Neuronal stem cell (in vitro differentiated cells): ENCODE measurements at regions not wholly inside any gene's neighbourhood (a gene's known extent, or its start where the extent isn't known, plus 50 kb on each side); places are given as distances from the start of the nearest gene placed in this dataset.

Experiments used
- DNase-seq: peaks from one replicate; pipeline ENCODE4 v3.0.0-alpha.2; 2013; ENCODE audit warnings: low spot score
- H2AFZ ChIP-seq: one replicate; pipeline ENCODE4 v1.6.1; 2013; ENCODE audit warnings: mild to moderate bottlenecking, low read length, inconsistent platforms
- H2AK5ac ChIP-seq: 2 replicates; pipeline ENCODE4 v1.6.1; 2013; ENCODE audit warnings: low read depth, mild to moderate bottlenecking, inconsistent platforms, low read length, moderate library complexity, mixed read lengths
- H2BK120ac ChIP-seq: 2 replicates; pipeline ENCODE4 v1.6.1; 2013; ENCODE audit warnings: low read depth, mild to moderate bottlenecking, inconsistent platforms, low read length, moderate library complexity, mixed read lengths
- H2BK12ac ChIP-seq: one replicate; pipeline ENCODE4 v1.6.1; 2013; ENCODE audit warnings: low read length, inconsistent platforms
- H2BK15ac ChIP-seq: 2 replicates; pipeline ENCODE4 v1.6.1; 2013; ENCODE audit warnings: mild to moderate bottlenecking, low read length, inconsistent platforms, mixed read lengths
- H2BK5ac ChIP-seq: one replicate; pipeline ENCODE4 v1.6.1; 2013; ENCODE audit warnings: inconsistent platforms, mild to moderate bottlenecking, low read length, moderate library complexity
- H3K14ac ChIP-seq: one replicate; pipeline ENCODE4 v1.6.1; 2013; ENCODE audit warnings: low read length, inconsistent platforms
- H3K18ac ChIP-seq: 2 replicates; pipeline ENCODE4 v1.6.1; 2013; ENCODE audit warnings: low read length, inconsistent platforms
- H3K23ac ChIP-seq: 2 replicates; pipeline ENCODE4 v1.6.1; 2013; ENCODE audit warnings: low read depth, mild to moderate bottlenecking, mixed read lengths, low read length, inconsistent platforms; ENCODE audit not compliant: poor library complexity
- H3K27ac ChIP-seq: replicated peaks from 3 replicates; pipeline ENCODE4 v1.5.1; 2013; ENCODE audit warnings: low read length, inconsistent platforms
- H3K27me3 ChIP-seq, 3 experiments: 2 replicates each; pipeline ENCODE4 v1.6.1; 2013; ENCODE audit warnings: low read length in 3 of 3, mild to moderate bottlenecking in 2 of 3, inconsistent platforms in 1 of 3, low read depth in 1 of 3, mixed read lengths in 1 of 3, moderate library complexity in 1 of 3; ENCODE audit not compliant: control insufficient read depth in 3 of 3, insufficient read depth in 3 of 3
- H3K36me3 ChIP-seq, 2 donors: replicated peaks in 1 of 2; 2 replicates each; pipeline ENCODE4 v1.6.1; 2013; ENCODE audit warnings: low read length in 2 of 2; ENCODE audit not compliant: control insufficient read depth in 2 of 2, insufficient read depth in 2 of 2
- H3K4ac ChIP-seq: 2 replicates; pipeline ENCODE4 v1.6.1; 2013; ENCODE audit warnings: inconsistent platforms, mild to moderate bottlenecking, low read length, moderate library complexity
- H3K4me1 ChIP-seq, 2 donors: 1 replicate in 1 of 2; 2 replicates in 1 of 2; pipeline ENCODE4 v1.6.1; 2013; ENCODE audit warnings: low read length in 2 of 2, low read depth in 1 of 2; ENCODE audit not compliant: control insufficient read depth in 2 of 2, insufficient read depth in 1 of 2
- H3K4me2 ChIP-seq: one replicate; pipeline ENCODE4 v1.6.1; 2013; ENCODE audit warnings: mild to moderate bottlenecking, low read length, inconsistent platforms; ENCODE audit not compliant: insufficient read depth, poor library complexity, severe bottlenecking
- H3K4me3 ChIP-seq, 2 donors: 2 replicates each; pipeline ENCODE4 v1.5.1; 2013; ENCODE audit warnings: low read length in 2 of 2, mild to moderate bottlenecking in 2 of 2, inconsistent platforms in 1 of 2, moderate library complexity in 1 of 2
- H3K79me1 ChIP-seq: one replicate; pipeline ENCODE4 v1.6.1; 2013; ENCODE audit warnings: low read depth, mild to moderate bottlenecking, inconsistent platforms, low read length, moderate library complexity
- H3K9ac ChIP-seq: one replicate; pipeline ENCODE4 v1.6.1; 2013; ENCODE audit warnings: mild to moderate bottlenecking, low read depth, low read length, inconsistent platforms; ENCODE audit not compliant: poor library complexity
- H3K9me3 ChIP-seq, 2 donors: replicated peaks in 1 of 2; 2 replicates each; pipeline versions ENCODE3 to v1.6.1; 2013; ENCODE audit warnings: low read length in 2 of 2, mild to moderate bottlenecking in 2 of 2, inconsistent platforms in 1 of 2, low read depth in 1 of 2, mixed read lengths in 1 of 2, moderate library complexity in 1 of 2; ENCODE audit not compliant: control insufficient read depth in 2 of 2, insufficient read depth in 1 of 2
- H4K8ac ChIP-seq: one replicate; pipeline ENCODE4 v1.6.1; 2013; ENCODE audit warnings: low read depth, mild to moderate bottlenecking, inconsistent platforms, low read length, moderate library complexity
- H4K91ac ChIP-seq: one replicate; pipeline ENCODE4 v1.6.1; 2013; ENCODE audit warnings: low read length, low read depth, mild to moderate bottlenecking, inconsistent platforms; ENCODE audit not compliant: poor library complexity
- WGBS, 2 donors: extraction: QIAGEN DNeasy Blood & Tissue Kit; methylation state at CpG; one replicate each; pipeline ENCODE4 v1.1.7; 2013; ENCODE audit warnings: missing lambda C conversion rate in 2 of 2, mixed read lengths in 1 of 2; ENCODE audit not compliant: insufficient read length in 2 of 2, insufficient replicate concordance in 1 of 2; ENCODE audit errors: extremely low coverage in 2 of 2; 5-methylcytosine and 5-hydroxymethylcytosine counted together

- no CpG with 5 or more reads among the region's 7 CpGs for whole genome bisulfite sequencing, 2 donors
- H2BK15ac ChIP-seq, result no peak overlapping the region
- H2AFZ ChIP-seq, result no peak overlapping the region
- H2BK120ac ChIP-seq, result no peak overlapping the region
- no peaks in the 10 kb centered on the region for H3K79me1 ChIP-seq
- H3K36me3 ChIP-seq, result no peaks in the 10 kb centered on the region
- no peak overlapping the region for H2AK5ac ChIP-seq
- no peak overlapping the region for H3K27ac ChIP-seq
- H3K4me2 ChIP-seq, result no peak overlapping the region
- H3K14ac ChIP-seq, result no peak overlapping the region
- H3K4ac ChIP-seq, result no peak overlapping the region
- H3K18ac ChIP-seq, result no peak overlapping the region
- no peak overlapping the region for H3K23ac ChIP-seq
- H4K91ac ChIP-seq, result no peak overlapping the region
- no peak for DNase-seq
- no peak overlapping the region for H3K9ac ChIP-seq
- H4K8ac ChIP-seq, result no peak overlapping the region
- peaks cover 0 to 2% of the 10 kb centered on the region in 2 donors for H3K4me1 ChIP-seq
- H3K9me3 ChIP-seq, result peaks cover 0 to 2% of the 10 kb centered on the region in 2 donors
- H2BK12ac ChIP-seq, result no peak overlapping the region
- H3K27me3 ChIP-seq, result peaks cover 0 to 28% (median 3%) of the 10 kb centered on the region in 3 experiments
- H2BK5ac ChIP-seq, result no peak overlapping the region
- H3K4me3 ChIP-seq, result no peak overlapping the region
Observed at GRCh38 chr21:33136847-33137502, 67.0 kb downstream of the OLIG1 start.

GRCh38 chr21:33139084-33139483 is 69.1 kb downstream of the OLIG1 start:
- Histone ChIP-seq H3K4me2 (no peak overlapping the region), H3K18ac (peak overlapping the region; percentile 72), H2BK15ac (no peak overlapping the region), H3K27me3 (peaks cover 0 to 30% (median under 1%) of the 10 kb centered on the region in 3 experiments), H3K14ac (no peak overlapping the region), H2AK5ac (no peak overlapping the region), H2BK5ac (no peak overlapping the region), H2BK120ac (no peak overlapping the region), H4K91ac (no peak overlapping the region), H3K27ac (no peak overlapping the region), H4K8ac (no peak overlapping the region), H3K23ac (no peak overlapping the region), H3K4ac (no peak overlapping the region), H3K4me1 (peaks cover 0 to 2% of the 10 kb centered on the region in 2 donors), H2AFZ (no peak overlapping the region), H3K79me1 (no peaks in the 10 kb centered on the region), H3K36me3 (no peaks in the 10 kb centered on the region), H3K4me3 (no peak overlapping the region), H3K9me3 (no peaks in the 10 kb centered on the region), H3K9ac (no peak overlapping the region), H2BK12ac (no peak overlapping the region)
- DNase-seq, result no peak
- WGBS, 2 donors, result no CpG with 5 or more reads among the region's 18 CpGs

- Histone ChIP-seq H3K14ac (no peak overlapping the region), H3K4ac (no peak overlapping the region), H2BK12ac (no peak overlapping the region), H2BK120ac (no peak overlapping the region), H3K18ac (no peak overlapping the region), H4K8ac (no peak overlapping the region), H3K27ac (no peak overlapping the region), H3K4me3 (no peak overlapping the region), H2BK5ac (no peak overlapping the region), H2BK15ac (no peak overlapping the region), H3K4me2 (no peak overlapping the region), H2AK5ac (no peak overlapping the region), H3K36me3 (no peaks in the 10 kb centered on the region), H3K9ac (no peak overlapping the region), H3K27me3 (peaks cover 0 to 30% (median 0%) of the 10 kb centered on the region in 3 experiments), H2AFZ (no peak overlapping the region), H3K79me1 (no peaks in the 10 kb centered on the region), H3K23ac (no peak overlapping the region), H4K91ac (no peak overlapping the region), H3K9me3 (no peaks in the 10 kb centered on the region), H3K4me1 (peaks cover 0 to 2% of the 10 kb centered on the region in 2 donors)
- no peak for DNase-seq
- no CpG with 5 or more reads among the region's 2 CpGs for WGBS, 2 donors
Observed at GRCh38 chr21:33140288-33140687, 70.3 kb downstream of the OLIG1 start.

GRCh38 chr21:33146467-33146866 is 76.5 kb downstream of the OLIG1 start:
- Histone ChIP-seq H3K14ac (no peak overlapping the region), H2BK12ac (no peak overlapping the region), H2BK15ac (no peak overlapping the region), H3K4me1 (peaks cover 0 to 2% of the 10 kb centered on the region in 2 donors), H2BK5ac (no peak overlapping the region), H3K27me3 (peaks cover 0 to 49% (median 3%) of the 10 kb centered on the region in 3 experiments), H3K79me1 (no peaks in the 10 kb centered on the region), H3K4ac (no peak overlapping the region), H3K36me3 (no peaks in the 10 kb centered on the region), H3K4me2 (no peak overlapping the region), H2AK5ac (no peak overlapping the region), H3K9ac (no peak overlapping the region), H3K9me3 (peaks cover 0 to 2% of the 10 kb centered on the region in 2 donors), H3K18ac (no peak overlapping the region), H3K27ac (no peak overlapping the region), H4K91ac (no peak overlapping the region), H3K4me3 (no peak overlapping the region), H2AFZ (no peak overlapping the region), H3K23ac (no peak overlapping the region), H4K8ac (no peak overlapping the region), H2BK120ac (no peak overlapping the region)
- no CpG with 5 or more reads among the region's 4 CpGs for WGBS, 2 donors
- DNase-seq, result no peak
